CD1c-positive myeloid dendritic cell (primary cell): ENCODE measurements at regions not wholly inside any gene's neighbourhood (a gene's known extent, or its start where the extent isn't known, plus 50 kb on each side); places are given as distances from the start of the nearest gene placed in this dataset.
"Not testable (repeated sequence)": the region's sequence is repeated elsewhere in the genome, so short reads cannot be mapped to it uniquely, and the experiment has no call there.

Source experiments
- DNase-seq: peaks from one replicate; pipeline ENCODE4 v3.0.0-alpha.2; 2016; ENCODE audit errors: extremely low spot score

DNA sequence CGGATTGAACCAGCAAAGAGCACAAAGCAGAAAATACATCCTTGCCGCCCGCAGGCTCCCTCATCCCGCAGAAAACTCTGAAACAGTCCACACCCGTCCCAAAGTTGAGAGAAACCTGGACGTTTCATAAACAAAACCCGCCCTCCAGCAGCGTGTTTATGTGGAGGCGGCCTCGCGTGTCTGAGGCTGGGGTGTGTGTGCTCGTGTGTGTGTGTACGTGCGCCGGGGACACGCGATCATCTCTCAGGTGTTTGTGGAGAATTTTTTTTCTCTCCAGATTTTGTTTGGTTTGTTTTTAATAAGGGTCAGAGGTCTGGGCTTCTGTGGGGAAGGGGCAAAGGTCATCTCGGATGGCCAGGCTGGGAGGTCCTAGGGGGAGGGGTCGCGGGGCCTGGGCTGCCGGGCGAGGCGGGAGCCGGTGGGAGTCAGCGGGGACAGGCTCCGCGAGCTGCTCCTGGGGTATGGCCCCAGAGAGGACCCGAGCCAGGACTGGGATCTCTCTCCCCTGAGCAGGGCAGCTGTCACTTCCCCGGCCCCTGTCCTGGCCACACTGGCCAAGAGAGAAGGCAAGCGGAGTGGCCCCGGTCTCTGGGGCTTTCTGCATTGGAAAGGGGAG is 206.4 kb downstream of the C9orf50 start:
- peak; percentile 66 for DNase-seq

DNA sequence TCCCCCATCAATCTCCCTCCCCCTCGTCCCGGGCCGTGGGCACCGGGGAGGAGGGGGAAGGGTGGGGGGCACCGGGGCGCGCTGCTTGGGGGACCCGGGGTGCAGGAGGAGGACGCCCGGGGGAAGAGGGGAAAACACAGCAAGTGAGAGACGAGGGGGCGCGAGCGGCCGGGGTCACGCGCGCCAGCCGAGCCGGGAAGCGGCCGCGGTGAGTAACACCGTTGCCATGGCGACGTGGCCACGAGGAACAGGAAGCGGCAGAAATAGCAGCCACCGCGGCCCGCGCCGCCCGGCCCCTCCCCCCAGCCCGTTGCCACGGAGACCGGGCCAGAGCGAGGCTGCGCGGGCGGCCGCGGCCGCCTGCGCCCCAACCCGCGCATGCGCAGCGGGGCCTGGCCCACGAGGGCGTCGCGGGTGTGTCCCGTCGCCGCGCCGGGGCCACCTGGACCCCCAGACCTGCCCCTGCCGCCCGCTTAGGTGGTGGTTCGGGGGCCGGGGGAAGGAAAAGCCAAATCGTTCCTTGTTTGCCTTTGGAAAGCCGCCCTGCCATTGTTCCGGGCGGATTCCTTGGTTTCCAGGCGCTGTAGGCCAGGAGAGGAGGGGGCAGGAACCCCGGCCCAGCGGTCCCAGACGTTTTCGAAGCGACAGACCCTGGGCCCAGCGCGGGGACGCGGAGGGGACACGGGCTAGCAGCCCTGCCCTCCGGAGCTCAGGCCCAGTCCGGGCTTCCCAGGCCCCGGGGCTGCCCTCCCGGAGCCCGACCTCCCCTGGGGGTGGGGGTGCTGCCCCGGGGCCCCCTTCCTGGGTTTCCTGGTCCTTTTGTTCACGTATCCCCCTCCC is 207.1 kb downstream of the C9orf50 start:
- DNase-seq = peak; percentile 99

DNA sequence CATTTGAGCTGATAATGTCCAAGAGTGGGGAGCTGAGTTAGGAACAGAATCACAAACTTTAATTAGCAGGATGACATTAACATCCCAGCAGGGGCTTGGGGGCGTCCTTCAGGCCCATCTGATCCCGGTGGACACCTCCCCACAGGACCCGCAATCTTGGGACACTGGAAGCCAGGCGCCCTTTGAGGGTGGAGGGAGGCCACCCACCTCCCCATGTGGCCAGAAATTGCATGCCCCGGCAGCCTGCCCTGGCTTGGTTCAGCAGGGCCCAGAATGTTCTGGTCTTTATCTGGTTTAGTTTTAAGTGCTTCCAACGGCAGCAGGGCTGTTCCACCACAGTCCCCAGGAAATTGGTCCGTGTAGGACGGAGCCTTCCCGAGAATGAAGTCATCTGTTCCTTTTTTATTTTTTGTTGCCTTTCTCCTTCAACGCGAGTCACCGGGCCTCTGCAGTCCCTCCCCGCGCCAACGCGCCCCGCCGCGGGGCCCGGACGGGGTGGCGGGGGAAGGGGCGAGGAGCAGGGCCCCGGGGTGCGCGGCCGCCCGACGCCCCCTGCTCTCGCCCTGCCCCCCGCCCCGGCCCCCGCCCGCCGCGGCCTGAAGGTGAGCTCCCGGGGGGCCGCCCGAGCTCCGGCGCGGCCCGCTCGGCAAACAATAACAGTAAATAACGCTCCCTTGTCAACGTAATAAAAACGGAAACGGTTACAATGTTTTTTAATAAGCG is 207.9 kb downstream of the C9orf50 start:
- peak; percentile 93 for DNase-seq

- DNase-seq = not testable (repeated sequence)
These were observed 208.6 kb downstream of the C9orf50 start for GRCh38 chr9:129412176-129412813.

GRCh38 chr9:129411501-129412175 is 209.3 kb downstream of the C9orf50 start:
- DNase-seq = no peak

- DNase-seq = no peak
These were observed 210.7 kb downstream of the C9orf50 start for GRCh38 chr9:129410226-129410625.

- DNase-seq = no peak
These were observed 212.2 kb downstream of the C9orf50 start for GRCh38 chr9:129408535-129409215.

GRCh38 chr9:129407905-129408452 is 212.9 kb downstream of the C9orf50 start:
- no peak for DNase-seq

- peak; percentile 37 for DNase-seq
These were observed 214.3 kb downstream of the C9orf50 start for GRCh38 chr9:129406278-129407225.

DNA sequence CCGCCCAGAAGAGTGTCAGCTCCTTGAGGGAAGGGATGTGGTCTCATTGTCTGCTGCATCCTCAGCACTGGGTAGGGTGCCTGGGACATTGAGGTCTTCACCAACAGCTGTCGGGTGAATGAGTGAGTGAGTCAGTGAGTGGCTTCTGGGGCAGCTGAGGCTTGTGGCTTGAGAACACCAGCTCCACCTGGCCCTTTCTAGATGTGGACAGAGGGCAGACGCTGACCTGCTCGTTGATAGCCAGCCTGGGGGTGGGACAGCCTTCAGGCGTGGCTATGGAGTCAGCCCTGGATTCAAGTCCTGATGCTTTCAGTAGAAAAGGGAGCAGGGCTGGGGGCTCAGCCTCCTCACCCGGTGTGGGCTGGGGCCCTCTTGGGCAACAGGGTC is 215.1 kb downstream of the C9orf50 start:
- DNase-seq = no peak

DNA sequence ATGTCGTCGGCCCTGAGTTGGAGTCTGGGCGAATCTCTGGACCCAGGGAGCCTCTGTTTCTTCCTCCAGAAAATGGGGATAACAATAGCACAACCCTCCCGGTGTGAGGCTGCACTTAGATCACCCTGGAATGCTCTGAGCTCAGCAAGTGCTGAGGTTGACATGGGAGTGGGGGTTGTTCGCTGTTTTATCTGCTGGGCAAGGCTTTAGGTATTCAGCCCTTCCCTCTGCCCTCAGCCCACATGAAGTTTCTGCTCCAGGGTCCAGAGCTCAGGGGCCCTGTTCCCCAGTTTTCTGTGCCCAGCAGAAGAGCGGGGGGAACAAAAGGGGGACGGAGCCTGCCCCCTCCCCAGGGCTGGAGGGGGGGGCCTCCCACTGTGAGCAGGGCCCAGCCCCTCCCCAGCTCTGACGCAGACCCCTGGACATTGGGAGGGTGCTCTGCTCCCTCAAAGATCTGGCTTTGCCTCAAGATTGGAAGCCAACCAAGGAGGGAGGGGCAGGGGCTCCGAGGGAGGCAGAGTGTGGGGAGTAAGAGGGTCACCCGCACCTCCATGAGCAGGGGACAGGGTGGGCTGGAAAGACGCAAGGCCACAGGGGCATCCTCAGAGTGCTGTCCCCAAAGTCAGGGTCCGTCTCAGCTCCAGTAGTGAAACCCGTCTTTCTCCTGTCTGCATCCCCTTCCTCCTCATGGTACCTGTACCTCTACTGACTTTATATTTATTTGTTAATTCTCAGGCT is 215.6 kb downstream of the C9orf50 start:
- no peak for DNase-seq

GRCh38 chr9:129404621-129405020 is 216.3 kb downstream of the C9orf50 start:
- no peak for DNase-seq

DNA sequence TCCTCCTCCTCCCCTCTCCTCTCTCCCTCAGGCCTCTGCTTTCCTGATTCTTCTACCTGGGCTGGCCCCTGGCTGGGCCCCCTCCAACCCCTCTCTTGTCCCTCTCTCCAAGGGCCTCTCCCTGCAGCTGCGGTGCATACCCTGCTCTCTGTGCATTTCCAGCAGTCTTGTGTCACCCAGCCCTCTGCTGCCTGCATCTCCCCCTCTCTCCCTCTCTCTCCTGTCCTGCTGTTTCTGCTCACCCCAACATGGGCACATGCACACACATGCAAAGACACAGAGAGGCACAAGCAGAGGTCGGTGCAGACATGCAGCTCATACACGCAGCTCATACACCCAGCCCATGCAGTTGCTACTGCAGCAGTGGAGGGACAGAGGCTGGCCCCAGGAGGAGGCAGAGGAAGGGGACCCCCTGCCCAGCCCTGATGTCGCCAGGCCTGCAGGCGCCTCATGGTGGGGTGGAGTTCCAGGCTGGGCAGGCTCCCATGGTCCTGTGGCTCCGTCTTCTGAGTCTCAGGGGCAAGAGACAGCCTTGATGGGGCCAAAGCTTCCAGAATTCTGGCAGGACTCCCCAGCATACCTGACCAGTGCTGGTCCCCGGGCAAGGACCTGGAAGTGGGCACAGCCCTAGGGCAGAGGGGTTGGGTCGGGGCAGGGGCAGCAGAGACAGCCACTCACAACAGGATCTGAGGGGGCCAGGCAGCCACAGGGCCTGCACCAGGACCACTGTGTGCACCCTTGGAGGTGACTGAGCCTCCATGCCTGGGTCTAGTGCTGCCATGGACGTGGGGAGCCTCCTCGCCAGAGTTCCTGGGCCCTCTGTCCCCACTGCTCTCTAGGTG is 216.9 kb downstream of the C9orf50 start:
- DNase-seq = no peak

DNA sequence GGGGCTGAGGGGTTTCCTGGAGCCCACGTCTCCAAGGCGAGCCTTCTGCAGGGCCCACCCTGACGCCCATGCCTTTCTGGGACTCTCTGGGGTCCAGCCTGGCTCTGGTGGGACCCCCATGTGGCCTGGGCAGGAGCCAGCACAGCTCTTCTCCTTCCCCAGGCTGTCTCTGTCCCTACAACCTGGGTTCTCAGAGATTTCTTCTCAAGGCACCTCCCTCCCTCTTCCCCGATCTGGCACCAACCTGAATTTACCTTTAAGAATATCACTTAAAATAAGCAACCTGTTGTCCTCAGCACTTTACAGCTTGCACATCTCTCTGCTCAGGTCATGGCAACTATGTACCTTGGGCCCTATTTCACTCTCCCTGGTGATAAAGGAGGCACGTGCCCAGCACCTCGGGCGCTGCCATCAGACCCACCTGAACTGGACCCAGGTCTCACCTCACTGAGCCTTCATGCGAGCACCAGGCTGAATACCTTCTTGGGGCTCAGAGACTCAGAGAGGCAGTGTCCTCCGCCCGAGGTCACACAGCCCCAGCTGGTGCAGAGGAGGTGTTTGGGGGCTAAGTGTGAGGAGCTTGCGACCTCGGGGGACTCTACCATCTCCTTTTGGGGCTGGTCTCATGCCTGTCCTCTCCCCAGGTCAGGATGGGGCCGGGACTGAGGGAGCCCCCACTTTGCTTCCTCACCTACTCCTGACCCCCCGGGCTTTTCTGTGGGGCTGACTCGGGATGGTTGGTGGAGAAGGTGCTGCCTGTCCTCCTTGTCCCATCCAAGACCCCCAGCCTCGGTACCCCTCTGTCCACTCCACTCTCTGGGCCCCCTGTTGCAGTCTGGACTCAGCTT is 217.7 kb downstream of the C9orf50 start:
- no peak for DNase-seq

GRCh38 chr9:129402371-129402739 is 218.5 kb downstream of the C9orf50 start:
- no peak for DNase-seq

DNA sequence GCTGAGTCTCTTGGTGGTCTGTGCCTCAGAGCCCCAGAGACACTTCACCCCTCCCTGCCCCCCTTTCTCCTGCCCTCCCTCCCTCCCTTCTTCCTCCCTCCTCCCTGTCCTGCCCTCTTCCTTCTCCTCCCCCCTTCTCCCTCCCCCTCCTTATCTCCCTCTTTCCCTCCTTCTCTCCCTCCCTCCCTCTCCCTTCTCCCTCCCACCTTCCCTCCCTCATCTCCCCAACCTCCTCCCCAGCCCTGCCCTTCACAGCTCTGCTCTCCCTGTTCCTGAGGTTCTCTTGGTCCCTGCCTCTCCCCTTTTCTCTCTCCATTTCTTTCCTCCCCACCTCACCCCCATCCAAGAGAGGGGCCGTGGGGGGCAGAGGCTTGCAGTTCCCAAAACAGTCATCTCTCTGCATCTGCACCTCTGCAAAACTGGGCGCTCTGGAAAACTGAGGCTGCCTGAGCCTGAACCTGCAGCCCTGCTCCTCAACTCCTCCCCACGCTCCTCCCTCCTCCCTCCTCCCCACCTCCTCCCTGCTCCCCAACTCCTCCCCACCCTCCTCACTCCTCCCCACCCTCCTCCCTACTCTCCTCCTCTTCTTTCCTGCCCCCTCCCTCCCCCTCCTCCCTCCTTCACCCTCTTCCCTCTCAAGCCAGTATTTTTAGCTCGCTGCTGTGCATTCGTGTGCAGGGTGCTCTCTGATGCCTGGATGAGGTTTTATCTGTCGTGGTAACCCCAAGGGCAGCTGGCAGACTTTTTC is 219.1 kb downstream of the C9orf50 start:
- DNase-seq = no peak
